ENCODE measurements at regions not wholly inside any gene's neighbourhood (a gene's known extent, or its start where the extent isn't known, plus 50 kb on each side); places are given as distances from the start of the nearest gene placed in this dataset.

DNA sequence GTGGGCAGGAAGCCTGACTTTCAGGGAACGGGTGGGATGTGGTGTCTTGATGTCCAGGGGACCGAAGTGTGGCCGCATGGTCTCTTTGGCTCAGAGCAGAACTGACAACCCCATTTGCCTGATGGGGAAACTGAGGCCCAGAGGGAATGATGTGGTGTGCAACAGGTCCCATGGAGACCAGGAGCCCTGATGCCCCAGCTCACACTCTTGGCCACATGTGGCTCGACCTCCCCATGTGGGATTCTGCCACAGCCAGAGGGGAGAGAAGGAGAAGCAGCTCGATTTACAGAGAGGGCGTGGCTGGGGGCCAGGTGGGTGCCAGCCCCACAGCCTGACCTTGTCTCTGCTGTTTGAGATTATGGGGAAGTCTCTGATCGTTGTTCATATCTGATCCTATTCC lies 128.1 kb downstream of the TEX29 start:
- Mint-ChIP-seq H3K4me1 (no peaks in the 10 kb centered on the region), H3K4me3 (no peak overlapping the region), H3K27ac (no peak overlapping the region), H3K36me3 (peaks cover 5% of the 10 kb centered on the region), H3K27me3 (ENCODE audit: low read depth) (no peaks in the 10 kb centered on the region), H3K9me3 (peaks cover 36% of the 10 kb centered on the region)
- ChIA-PET POLR2A (no interaction called here), CTCF (no interaction called here)
- no peak for DNase-seq (ENCODE audit: low spot score)
- TF ChIP-seq, protein P1, sequence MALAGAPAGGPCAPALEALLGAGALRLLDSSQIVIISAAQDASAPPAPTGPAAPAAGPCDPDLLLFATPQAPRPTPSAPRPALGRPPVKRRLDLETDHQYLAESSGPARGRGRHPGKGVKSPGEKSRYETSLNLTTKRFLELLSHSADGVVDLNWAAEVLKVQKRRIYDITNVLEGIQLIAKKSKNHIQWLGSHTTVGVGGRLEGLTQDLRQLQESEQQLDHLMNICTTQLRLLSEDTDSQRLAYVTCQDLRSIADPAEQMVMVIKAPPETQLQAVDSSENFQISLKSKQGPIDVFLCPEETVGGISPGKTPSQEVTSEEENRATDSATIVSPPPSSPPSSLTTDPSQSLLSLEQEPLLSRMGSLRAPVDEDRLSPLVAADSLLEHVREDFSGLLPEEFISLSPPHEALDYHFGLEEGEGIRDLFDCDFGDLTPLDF (CRISPR knock-in tag; IDR thresholded peaks at IDR 0.05): no peak
- TF ChIP-seq ETV6 (CRISPR knock-in tag; IDR thresholded peaks at IDR 0.05) (no peak), ZNF423 (CRISPR knock-in tag; IDR thresholded peaks at IDR 0.05) (no peak)
- ATAC-seq: no peak

DNA sequence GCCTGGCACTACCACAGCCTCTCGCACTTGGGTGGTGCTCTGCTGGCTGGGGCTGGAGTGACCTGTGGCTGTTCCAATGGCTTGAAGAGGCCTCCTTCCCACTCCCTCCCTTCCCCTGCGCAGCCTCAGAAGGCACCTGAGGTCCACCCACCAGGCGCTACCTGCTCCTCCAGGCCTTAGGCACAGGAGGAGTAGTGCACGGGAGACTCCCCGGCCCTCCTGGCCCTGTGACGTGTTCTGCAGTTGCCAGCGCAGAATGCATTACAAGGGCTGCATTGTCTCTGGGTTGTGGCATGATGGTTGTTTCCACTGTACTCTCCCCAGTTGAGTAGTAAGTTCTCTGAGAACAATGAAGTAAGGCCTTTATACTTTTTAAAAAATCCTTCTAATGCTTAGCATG lies 128.6 kb downstream of the TEX29 start:
- CTCF ChIA-PET: no interaction called here
- H3K9me3 Mint-ChIP-seq: peaks cover 32% of the 10 kb centered on the region
- DNase-seq (ENCODE audit: low spot score) (no peak), ATAC-seq (no peak)
- POLR2A ChIA-PET: no interaction called here
- H3K4me3 Mint-ChIP-seq: no peak overlapping the region
- no peaks in the 10 kb centered on the region for H3K27me3 Mint-ChIP-seq (ENCODE audit: low read depth)
- H3K36me3 Mint-ChIP-seq: peaks cover 5% of the 10 kb centered on the region
- no peak overlapping the region for H3K27ac Mint-ChIP-seq
- H3K4me1 Mint-ChIP-seq: no peaks in the 10 kb centered on the region
- no peak for TF ChIP-seq FOXK1 (CRISPR knock-in tag; IDR thresholded peaks at IDR 0.05)
- TF ChIP-seq, protein P2, sequence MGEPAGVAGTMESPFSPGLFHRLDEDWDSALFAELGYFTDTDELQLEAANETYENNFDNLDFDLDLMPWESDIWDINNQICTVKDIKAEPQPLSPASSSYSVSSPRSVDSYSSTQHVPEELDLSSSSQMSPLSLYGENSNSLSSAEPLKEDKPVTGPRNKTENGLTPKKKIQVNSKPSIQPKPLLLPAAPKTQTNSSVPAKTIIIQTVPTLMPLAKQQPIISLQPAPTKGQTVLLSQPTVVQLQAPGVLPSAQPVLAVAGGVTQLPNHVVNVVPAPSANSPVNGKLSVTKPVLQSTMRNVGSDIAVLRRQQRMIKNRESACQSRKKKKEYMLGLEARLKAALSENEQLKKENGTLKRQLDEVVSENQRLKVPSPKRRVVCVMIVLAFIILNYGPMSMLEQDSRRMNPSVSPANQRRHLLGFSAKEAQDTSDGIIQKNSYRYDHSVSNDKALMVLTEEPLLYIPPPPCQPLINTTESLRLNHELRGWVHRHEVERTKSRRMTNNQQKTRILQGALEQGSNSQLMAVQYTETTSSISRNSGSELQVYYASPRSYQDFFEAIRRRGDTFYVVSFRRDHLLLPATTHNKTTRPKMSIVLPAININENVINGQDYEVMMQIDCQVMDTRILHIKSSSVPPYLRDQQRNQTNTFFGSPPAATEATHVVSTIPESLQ (CRISPR knock-in tag; IDR thresholded peaks at IDR 0.05): no peak
- TF ChIP-seq SMAD3 (CRISPR knock-in tag; IDR thresholded peaks at IDR 0.05; ENCODE audit: borderline replicate concordance): no peak
- TF ChIP-seq, protein P1 (CRISPR knock-in tag; IDR thresholded peaks at IDR 0.05): no peak
- no peak for TF ChIP-seq ZNF532 (CRISPR knock-in tag; IDR thresholded peaks at IDR 0.05; ENCODE audit: borderline replicate concordance)
- TF ChIP-seq SMAD4 (CRISPR knock-in tag; IDR thresholded peaks at IDR 0.05): no peak
- no peak for TF ChIP-seq ZNF317 (CRISPR knock-in tag; IDR thresholded peaks at IDR 0.05; ENCODE audit: borderline replicate concordance, low read depth)
- TF ChIP-seq, protein P3, sequence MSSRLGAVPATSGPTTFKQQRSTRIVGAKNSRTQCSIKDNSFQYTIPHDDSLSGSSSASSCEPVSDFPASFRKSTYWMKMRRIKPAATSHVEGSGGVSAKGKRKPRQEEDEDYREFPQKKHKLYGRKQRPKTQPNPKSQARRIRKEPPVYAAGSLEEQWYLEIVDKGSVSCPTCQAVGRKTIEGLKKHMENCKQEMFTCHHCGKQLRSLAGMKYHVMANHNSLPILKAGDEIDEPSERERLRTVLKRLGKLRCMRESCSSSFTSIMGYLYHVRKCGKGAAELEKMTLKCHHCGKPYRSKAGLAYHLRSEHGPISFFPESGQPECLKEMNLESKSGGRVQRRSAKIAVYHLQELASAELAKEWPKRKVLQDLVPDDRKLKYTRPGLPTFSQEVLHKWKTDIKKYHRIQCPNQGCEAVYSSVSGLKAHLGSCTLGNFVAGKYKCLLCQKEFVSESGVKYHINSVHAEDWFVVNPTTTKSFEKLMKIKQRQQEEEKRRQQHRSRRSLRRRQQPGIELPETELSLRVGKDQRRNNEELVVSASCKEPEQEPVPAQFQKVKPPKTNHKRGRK (CRISPR knock-in tag; IDR thresholded peaks at IDR 0.05; ENCODE audit: borderline replicate concordance): no peak
- TF ChIP-seq, protein P4, sequence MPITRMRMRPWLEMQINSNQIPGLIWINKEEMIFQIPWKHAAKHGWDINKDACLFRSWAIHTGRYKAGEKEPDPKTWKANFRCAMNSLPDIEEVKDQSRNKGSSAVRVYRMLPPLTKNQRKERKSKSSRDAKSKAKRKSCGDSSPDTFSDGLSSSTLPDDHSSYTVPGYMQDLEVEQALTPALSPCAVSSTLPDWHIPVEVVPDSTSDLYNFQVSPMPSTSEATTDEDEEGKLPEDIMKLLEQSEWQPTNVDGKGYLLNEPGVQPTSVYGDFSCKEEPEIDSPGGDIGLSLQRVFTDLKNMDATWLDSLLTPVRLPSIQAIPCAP (CRISPR knock-in tag; IDR thresholded peaks at IDR 0.05): no peak

Measured in WTC11 (cell line).